C4-2B (cell line): ENCODE measurements at regions not wholly inside any gene's neighbourhood (a gene's known extent, or its start where the extent isn't known, plus 50 kb on each side); places are given as distances from the start of the nearest gene placed in this dataset.

Source experiments
- CTCF ChIP-seq: fragments of 450-650 bp; conservative IDR thresholded peaks from 2 replicates; pipeline ENCODE4 v1.5.1; 2017; ENCODE audit warnings: mild to moderate bottlenecking
- ZFX ChIP-seq: fragments of 450-650 bp; IDR thresholded peaks from 2 replicates; pipeline ENCODE4 v1.6.1; 2017

GRCh38 chr18:78101091-78101490 lies 851.4 kb downstream of the GALR1 start:
- TF ChIP-seq CTCF: no peak
- TF ChIP-seq ZFX: no peak
